ENCODE measurements at regions not wholly inside any gene's neighbourhood (a gene's known extent, or its start where the extent isn't known, plus 50 kb on each side); places are given as distances from the start of the nearest gene placed in this dataset.

DNA sequence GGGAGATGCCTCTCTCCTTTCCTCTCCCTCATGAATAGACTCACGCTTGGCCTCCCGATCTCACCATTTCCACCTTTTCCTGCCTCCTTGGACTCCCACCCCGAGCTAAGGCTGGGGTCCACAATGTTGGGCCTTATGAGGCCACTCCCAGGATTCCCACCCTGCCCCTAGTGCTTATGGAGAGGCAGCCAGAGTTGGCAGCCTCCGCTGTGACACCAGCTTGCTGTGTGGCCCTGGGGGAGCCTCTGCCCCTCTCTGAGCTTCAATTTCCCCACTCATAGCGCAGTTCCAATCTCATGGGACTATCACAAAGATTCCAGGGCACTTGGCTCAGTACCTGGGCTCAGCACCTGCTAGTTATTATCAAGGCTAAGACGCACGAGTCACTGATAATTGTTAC is 118.7 kb upstream of the WNT4 start:
- H3K4me3 ChIP-seq (ENCODE audit: low read length), result no peak overlapping the region
- no peak overlapping the region for H3K27ac ChIP-seq (ENCODE audit: low read length)
- no peaks in the 10 kb centered on the region for H3K9me3 ChIP-seq (ENCODE audit: low read length)
- H3K27me3 ChIP-seq (ENCODE audit: low read length), result no peaks in the 10 kb centered on the region
- H2AFZ ChIP-seq (ENCODE audit: low read length), result no peak overlapping the region
- no peaks in the 10 kb centered on the region for H3K9me2 ChIP-seq (replicated peaks; ENCODE audit: insufficient read depth, low read length)
- H3K4me2 ChIP-seq (ENCODE audit: low read depth, low read length, poor library complexity, severe bottlenecking), result no peak overlapping the region
- no peak overlapping the region for H3K9ac ChIP-seq (ENCODE audit: low read length)
- DNase-seq, result no peak
- H4K20me1 ChIP-seq (ENCODE audit: insufficient read depth, low read depth, low read length), result no peaks in the 10 kb centered on the region
- H3K4me1 ChIP-seq (ENCODE audit: low read length), result no peaks in the 10 kb centered on the region
- H3K79me2 ChIP-seq (ENCODE audit: low read length), result no peaks in the 10 kb centered on the region
- no peaks in the 10 kb centered on the region for H3K36me3 ChIP-seq (ENCODE audit: insufficient read depth, low read length)

DNA sequence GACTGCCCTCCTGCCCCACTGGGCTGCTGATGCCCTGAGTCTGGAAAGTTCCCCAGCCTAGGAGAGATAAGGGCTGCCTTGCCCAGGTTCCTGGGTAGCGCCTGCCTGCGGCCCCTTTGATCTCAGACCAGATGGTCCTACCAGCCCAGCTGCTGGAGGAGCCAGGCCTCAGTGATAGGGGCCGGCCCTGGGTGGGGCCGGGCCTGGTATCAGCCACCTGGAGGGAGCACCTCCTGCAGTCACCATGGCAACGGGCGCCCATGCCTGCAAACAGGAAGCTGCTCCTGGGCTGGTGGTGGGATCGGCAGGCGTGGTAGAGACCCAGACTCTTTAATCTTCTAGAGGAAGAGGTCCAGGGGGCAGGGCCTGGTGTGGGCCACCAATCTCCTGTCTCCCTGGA is 119.7 kb upstream of the WNT4 start:
- H3K4me1 ChIP-seq (ENCODE audit: low read length), result no peaks in the 10 kb centered on the region
- H3K9me3 ChIP-seq (ENCODE audit: low read length), result no peaks in the 10 kb centered on the region
- H2AFZ ChIP-seq (ENCODE audit: low read length), result no peak overlapping the region
- no peaks in the 10 kb centered on the region for H3K79me2 ChIP-seq (ENCODE audit: low read length)
- H3K4me3 ChIP-seq (ENCODE audit: low read length), result no peak overlapping the region
- no peaks in the 10 kb centered on the region for H3K9me2 ChIP-seq (replicated peaks; ENCODE audit: insufficient read depth, low read length)
- H3K27me3 ChIP-seq (ENCODE audit: low read length), result no peaks in the 10 kb centered on the region
- H3K36me3 ChIP-seq (ENCODE audit: insufficient read depth, low read length), result no peaks in the 10 kb centered on the region
- H4K20me1 ChIP-seq (ENCODE audit: insufficient read depth, low read depth, low read length), result no peaks in the 10 kb centered on the region
- H3K27ac ChIP-seq (ENCODE audit: low read length), result no peak overlapping the region
- H3K4me2 ChIP-seq (ENCODE audit: low read depth, low read length, poor library complexity, severe bottlenecking), result no peak overlapping the region
- H3K9ac ChIP-seq (ENCODE audit: low read length), result no peak overlapping the region
- peak; percentile 52 for DNase-seq

DNA sequence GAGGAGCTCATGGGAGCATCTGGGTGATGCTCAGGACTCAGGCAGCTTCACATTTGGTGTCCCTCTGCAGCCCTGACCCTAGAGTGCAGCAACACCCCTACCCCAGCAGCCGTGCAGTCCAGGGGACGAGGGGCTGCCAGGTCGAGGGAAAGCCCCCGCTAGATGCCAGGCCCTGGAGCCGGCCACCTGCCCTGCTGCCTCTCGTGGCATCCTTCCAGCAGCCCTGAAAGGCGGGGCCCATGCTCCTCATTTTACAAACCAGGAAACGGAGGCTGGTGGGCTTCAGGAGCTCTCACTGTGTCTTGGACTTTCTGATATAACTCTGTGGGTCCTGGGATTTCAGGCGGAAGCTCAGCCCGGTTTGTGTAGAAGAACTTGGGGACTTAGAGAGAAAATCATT is 120.5 kb upstream of the WNT4 start:
- Histone ChIP-seq H3K27ac (ENCODE audit: low read length) (no peak overlapping the region), H3K79me2 (ENCODE audit: low read length) (no peaks in the 10 kb centered on the region), H4K20me1 (ENCODE audit: insufficient read depth, low read depth, low read length) (no peaks in the 10 kb centered on the region), H2AFZ (ENCODE audit: low read length) (no peak overlapping the region), H3K9me2 (replicated peaks; ENCODE audit: insufficient read depth, low read length) (no peaks in the 10 kb centered on the region), H3K4me1 (ENCODE audit: low read length) (no peaks in the 10 kb centered on the region), H3K9ac (ENCODE audit: low read length) (no peak overlapping the region), H3K4me3 (ENCODE audit: low read length) (no peak overlapping the region), H3K9me3 (ENCODE audit: low read length) (no peaks in the 10 kb centered on the region), H3K36me3 (ENCODE audit: insufficient read depth, low read length) (no peaks in the 10 kb centered on the region), H3K4me2 (ENCODE audit: low read depth, low read length, poor library complexity, severe bottlenecking) (no peak overlapping the region), H3K27me3 (ENCODE audit: low read length) (no peaks in the 10 kb centered on the region)
- no peak for DNase-seq

DNA sequence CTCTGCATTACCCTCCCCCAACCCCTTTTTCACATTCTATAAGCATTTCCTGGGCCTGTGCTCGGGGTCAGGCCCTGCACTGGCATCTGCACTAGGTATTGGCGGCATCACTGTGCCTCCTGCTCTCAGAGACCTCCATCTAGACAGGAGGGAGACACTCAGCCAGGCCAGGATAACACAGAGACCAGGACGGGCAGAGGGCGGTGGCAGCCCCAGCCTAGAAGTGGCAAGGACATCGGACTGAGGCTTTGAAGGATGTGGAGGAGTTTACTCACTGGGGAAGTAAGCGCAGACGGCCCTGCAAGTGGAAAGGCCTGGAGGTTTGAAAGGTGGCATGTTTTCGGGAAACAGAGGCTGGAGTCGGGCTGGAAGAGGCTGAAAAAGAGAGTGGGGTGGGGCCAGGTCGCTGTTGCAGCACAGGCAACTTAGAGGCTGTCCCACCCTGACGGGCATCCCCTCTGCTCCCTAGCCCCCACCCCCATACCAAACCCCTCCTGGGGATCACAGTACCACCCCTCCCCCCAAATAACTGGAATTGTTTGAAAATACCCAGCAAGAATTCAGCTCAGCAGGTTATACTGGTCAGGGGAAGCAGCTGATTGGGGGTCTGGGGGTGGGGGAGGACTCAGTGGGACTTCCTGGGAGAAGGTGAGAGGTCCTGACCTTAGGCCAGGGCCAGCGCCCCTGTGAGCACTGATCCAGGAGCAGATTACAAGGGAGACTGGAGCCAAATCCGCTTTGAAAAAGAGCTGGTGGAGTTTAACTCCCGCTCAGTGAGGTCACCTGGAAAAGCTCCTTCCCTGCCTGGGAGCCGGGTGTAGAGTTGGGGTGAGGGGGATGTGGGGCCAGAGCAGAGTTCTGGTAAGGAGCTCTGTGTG is 121.8 kb upstream of the WNT4 start:
- Histone ChIP-seq H3K9me2 (replicated peaks; ENCODE audit: insufficient read depth, low read length) (no peaks in the 10 kb centered on the region), H3K27ac (ENCODE audit: low read length) (no peak overlapping the region), H4K20me1 (ENCODE audit: insufficient read depth, low read depth, low read length) (no peaks in the 10 kb centered on the region), H3K9me3 (ENCODE audit: low read length) (no peaks in the 10 kb centered on the region), H3K79me2 (ENCODE audit: low read length) (no peaks in the 10 kb centered on the region), H3K4me1 (ENCODE audit: low read length) (no peaks in the 10 kb centered on the region), H2AFZ (ENCODE audit: low read length) (no peak overlapping the region), H3K9ac (ENCODE audit: low read length) (no peak overlapping the region), H3K36me3 (ENCODE audit: insufficient read depth, low read length) (no peaks in the 10 kb centered on the region), H3K27me3 (ENCODE audit: low read length) (no peaks in the 10 kb centered on the region), H3K4me2 (ENCODE audit: low read depth, low read length, poor library complexity, severe bottlenecking) (no peak overlapping the region), H3K4me3 (ENCODE audit: low read length) (no peak overlapping the region)
- no peak for DNase-seq

DNA sequence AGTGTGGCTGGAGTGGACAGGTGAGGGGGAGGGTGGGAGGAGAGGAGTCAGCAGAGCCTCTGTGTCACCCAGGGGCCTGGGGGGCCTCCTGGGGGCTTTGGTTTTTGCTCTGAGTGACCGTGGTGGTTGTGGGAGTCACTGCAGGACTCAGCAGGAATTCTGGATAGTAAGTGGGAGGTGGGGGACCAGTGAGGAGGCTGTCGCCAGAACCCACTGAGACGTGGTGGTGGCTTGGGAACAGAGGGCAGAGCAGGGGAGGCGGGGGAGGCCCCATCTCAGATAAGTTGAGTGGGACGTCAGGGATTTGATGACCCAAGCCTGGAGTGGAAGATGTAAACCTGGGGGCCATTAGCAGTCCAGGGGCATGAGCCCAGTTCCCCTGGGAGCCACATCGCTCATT is 123.2 kb upstream of the WNT4 start:
- H3K4me2 ChIP-seq (ENCODE audit: low read depth, low read length, poor library complexity, severe bottlenecking), result no peak overlapping the region
- no peak overlapping the region for H3K4me3 ChIP-seq (ENCODE audit: low read length)
- H3K9ac ChIP-seq (ENCODE audit: low read length), result no peak overlapping the region
- no peak overlapping the region for H3K27ac ChIP-seq (ENCODE audit: low read length)
- no peaks in the 10 kb centered on the region for H3K36me3 ChIP-seq (ENCODE audit: insufficient read depth, low read length)
- no peak for DNase-seq
- 0 out of 2 replicates have a peak, but pooled peaks cover 3% of the 10 kb centered on the region for H4K20me1 ChIP-seq (ENCODE audit: insufficient read depth, low read depth, low read length)
- H3K9me3 ChIP-seq (ENCODE audit: low read length), result no peaks in the 10 kb centered on the region
- H3K9me2 ChIP-seq (replicated peaks; ENCODE audit: insufficient read depth, low read length), result no peaks in the 10 kb centered on the region
- H3K79me2 ChIP-seq (ENCODE audit: low read length), result no peaks in the 10 kb centered on the region
- H2AFZ ChIP-seq (ENCODE audit: low read length), result no peak overlapping the region
- H3K4me1 ChIP-seq (ENCODE audit: low read length), result no peaks in the 10 kb centered on the region
- no peaks in the 10 kb centered on the region for H3K27me3 ChIP-seq (ENCODE audit: low read length)

DNA sequence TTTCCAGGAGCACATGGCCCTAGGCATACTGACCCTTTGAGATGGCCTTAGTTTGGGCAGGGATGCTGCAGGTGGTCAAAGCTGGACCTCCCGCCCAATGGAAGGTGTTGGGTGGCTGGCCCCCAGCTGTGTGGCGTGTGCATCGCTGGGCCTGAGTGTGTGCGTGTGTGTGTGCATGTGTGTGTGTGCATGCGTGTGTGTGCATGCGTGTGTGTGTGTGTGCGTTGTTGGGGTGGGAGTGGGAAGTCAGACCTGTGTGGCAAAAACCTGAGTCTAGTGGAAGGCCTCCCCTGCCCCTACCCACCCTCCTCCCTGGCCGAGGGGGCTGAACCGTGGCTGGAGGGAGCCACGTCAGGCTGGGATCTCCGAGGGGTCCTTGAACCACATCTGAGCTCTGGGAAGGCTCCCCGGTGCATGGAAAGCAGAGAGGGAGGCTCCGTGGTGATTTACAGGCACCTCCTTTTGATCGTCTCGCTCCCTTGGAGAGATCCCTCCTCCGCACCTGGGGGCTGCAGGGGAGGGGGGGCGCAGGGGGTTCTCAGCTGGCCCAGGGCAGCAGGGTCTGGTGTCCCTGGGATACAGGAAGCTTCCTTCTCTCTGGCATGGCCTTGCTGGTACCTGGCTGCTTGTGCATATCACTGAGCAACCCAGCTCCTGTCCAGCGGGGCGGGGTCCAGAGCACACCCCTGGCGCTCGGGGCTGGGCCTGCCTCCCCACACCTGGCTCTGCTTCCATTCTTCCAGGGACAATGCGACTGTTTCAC is 124.7 kb upstream of the WNT4 start:
- no peaks in the 10 kb centered on the region for H3K79me2 ChIP-seq (ENCODE audit: low read length)
- H3K9ac ChIP-seq (ENCODE audit: low read length), result no peak overlapping the region
- no peak for DNase-seq

DNA sequence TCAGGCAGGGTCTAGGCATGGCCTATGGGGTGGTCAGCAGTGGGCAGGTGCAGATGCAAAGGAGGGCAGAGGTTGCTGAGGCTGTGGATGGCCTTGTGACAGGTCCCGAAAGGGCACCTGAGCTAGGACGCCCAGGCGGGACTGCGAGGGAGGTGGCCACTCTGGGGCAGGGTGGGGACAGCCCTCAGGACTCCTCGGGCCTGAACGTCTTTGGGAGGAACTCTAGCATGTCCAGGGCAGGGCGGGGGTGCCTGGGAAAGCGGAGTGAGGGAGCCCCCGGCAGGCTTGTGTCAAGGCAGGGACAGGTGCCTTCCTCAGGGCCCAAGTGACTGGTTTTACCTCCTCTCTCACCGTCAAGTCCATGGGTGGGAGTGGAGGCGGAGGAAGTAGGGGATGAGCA is 125.4 kb upstream of the WNT4 start:
- no peaks in the 10 kb centered on the region for H3K9me2 ChIP-seq (replicated peaks; ENCODE audit: insufficient read depth, low read length)
- H3K79me2 ChIP-seq (ENCODE audit: low read length), result no peaks in the 10 kb centered on the region
- no peak overlapping the region for H3K27ac ChIP-seq (ENCODE audit: low read length)
- H3K27me3 ChIP-seq (ENCODE audit: low read length), result no peaks in the 10 kb centered on the region
- H3K9me3 ChIP-seq (ENCODE audit: low read length), result no peaks in the 10 kb centered on the region
- H3K4me2 ChIP-seq (ENCODE audit: low read depth, low read length, poor library complexity, severe bottlenecking), result no peak overlapping the region
- H4K20me1 ChIP-seq (ENCODE audit: insufficient read depth, low read depth, low read length), result 0 out of 2 replicates have a peak, but pooled peaks cover 3% of the 10 kb centered on the region
- H3K4me3 ChIP-seq (ENCODE audit: low read length), result no peak overlapping the region
- no peaks in the 10 kb centered on the region for H3K36me3 ChIP-seq (ENCODE audit: insufficient read depth, low read length)
- no peak overlapping the region for H3K9ac ChIP-seq (ENCODE audit: low read length)
- no peak overlapping the region for H2AFZ ChIP-seq (ENCODE audit: low read length)
- H3K4me1 ChIP-seq (ENCODE audit: low read length), result no peaks in the 10 kb centered on the region
- DNase-seq, result no peak

More for the DNA sequence above, 124.7 kb upstream of the WNT4 start:
- no peaks in the 10 kb centered on the region for H3K4me1 ChIP-seq (ENCODE audit: low read length)
- no peak overlapping the region for H3K27ac ChIP-seq (ENCODE audit: low read length)
- no peaks in the 10 kb centered on the region for H3K27me3 ChIP-seq (ENCODE audit: low read length)
- H3K9me2 ChIP-seq (replicated peaks; ENCODE audit: insufficient read depth, low read length), result no peaks in the 10 kb centered on the region
- H3K4me2 ChIP-seq (ENCODE audit: low read depth, low read length, poor library complexity, severe bottlenecking), result no peak overlapping the region
- 0 out of 2 replicates have a peak, but pooled peaks cover 3% of the 10 kb centered on the region for H4K20me1 ChIP-seq (ENCODE audit: insufficient read depth, low read depth, low read length)
- no peaks in the 10 kb centered on the region for H3K36me3 ChIP-seq (ENCODE audit: insufficient read depth, low read length)
- no peak overlapping the region for H2AFZ ChIP-seq (ENCODE audit: low read length)
- H3K9me3 ChIP-seq (ENCODE audit: low read length), result no peaks in the 10 kb centered on the region
- no peak overlapping the region for H3K4me3 ChIP-seq (ENCODE audit: low read length)
